WTC11 (cell line): ENCODE measurements at regions not wholly inside any gene's neighbourhood (a gene's known extent, or its start where the extent isn't known, plus 50 kb on each side); places are given as distances from the start of the nearest gene placed in this dataset.

ENCODE experiments used
- ATAC-seq: fragments of 200-7000 bp; cut with Tn5 transposase; 2 replicates; pipeline ENCODE4 v1.10.0; 2021; ENCODE audit warnings: mild to moderate bottlenecking, moderate library complexity
- CTCF ChIA-PET: fragments of 300-600 bp; sonication (Branson Sonifier 250); formaldehyde crosslinking; loops from one replicate; lab custom pipeline; 2021; ENCODE audit warnings: antibody characterized with exemption; lab: Charles Lee
- POLR2A ChIA-PET: fragments of 350-600 bp; sonication (Branson Sonifier 250); formaldehyde crosslinking; loops from one replicate; lab custom pipeline; 2021; ENCODE audit warnings: antibody characterized with exemption; lab: Charles Lee
- DNase-seq: peaks from one replicate; pipeline ENCODE4 v3.0.0; 2021; ENCODE audit warnings: low spot score
- H3K27ac Mint-ChIP-seq: 2 replicates; pipeline ENCODE4 v1.8.0; 2021; ENCODE audit warnings: mixed read lengths
- H3K27me3 Mint-ChIP-seq: 2 replicates; pipeline ENCODE4 v1.8.0; 2021; ENCODE audit warnings: low read depth, mild to moderate bottlenecking, moderate library complexity, mixed read lengths
- H3K36me3 Mint-ChIP-seq: 2 replicates; pipeline ENCODE4 v1.8.0; 2021; ENCODE audit warnings: mixed read lengths
- H3K4me1 Mint-ChIP-seq: 2 replicates; pipeline ENCODE4 v1.8.0; 2022; ENCODE audit warnings: mixed read lengths
- H3K4me3 Mint-ChIP-seq: 2 replicates; pipeline ENCODE4 v1.8.0; 2021; ENCODE audit warnings: mild to moderate bottlenecking, moderate library complexity, mixed read lengths
- H3K9me3 Mint-ChIP-seq: 2 replicates; pipeline ENCODE4 v1.8.0; 2021; ENCODE audit warnings: mixed read lengths
- AR ChIP-seq: fragments of 250-450 bp; sonication (Bioruptor Pico); IDR thresholded peaks from 2 replicates; pipeline ENCODE4 v1.9.0; 2021; ENCODE audit warnings: mild to moderate bottlenecking
- ATF1 ChIP-seq: sonication (generic); formaldehyde crosslinking; IDR thresholded peaks from 2 replicates; pipeline ENCODE4 v1.8.1; 2023; ENCODE audit warnings: mild to moderate bottlenecking, moderate library complexity, missing genetic modification reagents
- ERG ChIP-seq: fragments of 250-450 bp; sonication (Bioruptor Pico); IDR thresholded peaks from 2 replicates; pipeline ENCODE4 v1.8.0; 2021; ENCODE audit warnings: mild to moderate bottlenecking
- GABPB1 ChIP-seq: sonication (generic); formaldehyde crosslinking; IDR thresholded peaks from 2 replicates; pipeline ENCODE4 v1.8.1; 2023; ENCODE audit warnings: mild to moderate bottlenecking, missing genetic modification reagents
- HMGA2 ChIP-seq: fragments of 250-450 bp; sonication (Bioruptor Pico); IDR thresholded peaks from 2 replicates; pipeline ENCODE4 v1.4.0; 2021; ENCODE audit warnings: mild to moderate bottlenecking, moderate library complexity
- IRF2 ChIP-seq: sonication (generic); formaldehyde crosslinking; IDR thresholded peaks from 2 replicates; pipeline ENCODE4 v1.8.0; 2022; ENCODE audit warnings: low read depth, missing genetic modification reagents, borderline replicate concordance
- NFATC4 ChIP-seq: fragments of 250-450 bp; sonication (Bioruptor Pico); IDR thresholded peaks from 2 replicates; pipeline ENCODE4 v1.9.0; 2021; ENCODE audit warnings: mild to moderate bottlenecking
- NR3C1 ChIP-seq: sonication (generic); formaldehyde crosslinking; conservative IDR thresholded peaks from 2 replicates; pipeline ENCODE4 v1.8.1; 2023; ENCODE audit warnings: low read depth, mild to moderate bottlenecking, missing genetic modification reagents
- RORB ChIP-seq: fragments of 250-450 bp; sonication (Bioruptor Pico); IDR thresholded peaks from 2 replicates; pipeline ENCODE4 v1.9.0; 2021; ENCODE audit warnings: mild to moderate bottlenecking
- TCF7 ChIP-seq: sonication (generic); formaldehyde crosslinking; IDR thresholded peaks from 2 replicates; pipeline ENCODE4 v1.8.0; 2022; ENCODE audit warnings: mild to moderate bottlenecking, low read depth, missing genetic modification reagents, moderate library complexity
- USF2 ChIP-seq: sonication (generic); formaldehyde crosslinking; IDR thresholded peaks from 2 replicates; pipeline ENCODE4 v1.8.1; 2023; ENCODE audit warnings: mild to moderate bottlenecking, missing genetic modification reagents, moderate library complexity
- ZNF121 ChIP-seq: sonication (generic); formaldehyde crosslinking; IDR thresholded peaks from 2 replicates; pipeline ENCODE4 v1.8.0; 2023; ENCODE audit warnings: missing genetic modification reagents
- ZNF416 ChIP-seq: fragments of 250-450 bp; sonication (Bioruptor Pico); IDR thresholded peaks from 2 replicates; pipeline ENCODE4 v1.9.0; 2021; ENCODE audit warnings: mild to moderate bottlenecking, inconsistent platforms
- ZNF532 ChIP-seq: fragments of 250-450 bp; sonication (Bioruptor Pico); IDR thresholded peaks from 2 replicates; pipeline ENCODE4 v1.9.0; 2021; ENCODE audit warnings: mild to moderate bottlenecking, borderline replicate concordance
- TF ChIP-seq, protein P1 (sequence below): fragments of 250-450 bp; sonication (Bioruptor Pico); conservative IDR thresholded peaks from 2 replicates; pipeline ENCODE4 v1.9.0; 2021; ENCODE audit warnings: mild to moderate bottlenecking
- TF ChIP-seq, protein P2 (sequence below): fragments of 200-600 bp; IDR thresholded peaks from 2 replicates; pipeline ENCODE4 v1.8.0; 2022; ENCODE audit warnings: antibody characterized with exemption

DNA sequence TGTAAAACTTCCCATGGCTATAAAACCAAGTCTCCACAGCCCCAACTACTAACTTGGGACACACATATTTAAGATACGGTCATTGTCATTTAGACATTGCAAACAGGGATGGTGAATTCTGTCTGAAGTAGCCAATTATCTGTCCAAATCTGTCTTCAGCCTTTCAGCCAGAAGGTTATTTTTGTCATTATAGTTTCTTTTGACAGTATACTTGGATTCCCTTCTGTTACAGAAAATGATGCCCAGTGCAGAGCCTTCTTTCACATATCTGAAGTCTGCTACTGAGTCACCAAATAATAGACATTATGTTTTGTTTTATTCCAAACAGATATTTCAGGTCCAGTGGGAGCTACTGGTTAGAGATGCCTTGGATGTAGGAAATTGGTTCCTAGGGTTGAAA lies 452.4 kb upstream of the HTR2A start (continued):
- TF ChIP-seq, protein P1, sequence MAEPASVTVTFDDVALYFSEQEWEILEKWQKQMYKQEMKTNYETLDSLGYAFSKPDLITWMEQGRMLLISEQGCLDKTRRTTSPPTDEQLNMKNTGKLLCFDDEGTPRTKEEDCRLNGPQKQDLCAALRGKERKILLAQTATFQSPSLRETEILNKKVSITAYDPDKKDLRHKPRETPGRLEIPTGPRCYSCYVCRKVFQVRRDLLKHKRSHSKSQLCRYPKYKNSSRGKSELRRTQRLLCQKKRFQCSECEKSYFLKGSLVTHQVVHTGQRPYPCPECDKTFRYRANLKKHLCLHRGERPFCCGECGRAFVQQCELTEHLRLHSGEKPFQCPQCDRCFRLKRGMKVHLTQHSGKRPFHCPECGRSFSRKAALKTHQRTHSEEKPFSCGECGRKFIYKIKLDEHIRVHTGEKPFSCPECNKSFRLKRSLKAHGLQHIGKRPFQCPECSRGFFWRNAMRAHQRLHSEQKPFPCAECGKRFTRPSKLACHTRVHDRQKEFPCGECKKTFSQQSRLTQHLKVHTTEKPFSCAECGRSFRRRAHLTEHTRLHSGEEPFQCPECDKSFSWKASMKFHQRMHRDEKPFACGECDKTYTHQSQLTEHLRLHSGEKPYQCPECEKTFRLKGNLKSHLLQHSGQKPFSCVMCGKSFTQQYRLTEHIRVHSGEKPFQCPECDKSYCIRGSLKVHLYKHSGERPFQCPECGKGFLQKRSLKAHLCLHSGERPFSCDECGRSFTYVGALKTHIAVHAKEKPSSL (CRISPR knock-in tag): no peak
- TF ChIP-seq ERG (no peak), ZNF416 (no peak), ZNF121 (CRISPR knock-in tag) (no peak), ZNF532 (CRISPR knock-in tag) (no peak), HMGA2 (CRISPR knock-in tag) (no peak)

DNA sequence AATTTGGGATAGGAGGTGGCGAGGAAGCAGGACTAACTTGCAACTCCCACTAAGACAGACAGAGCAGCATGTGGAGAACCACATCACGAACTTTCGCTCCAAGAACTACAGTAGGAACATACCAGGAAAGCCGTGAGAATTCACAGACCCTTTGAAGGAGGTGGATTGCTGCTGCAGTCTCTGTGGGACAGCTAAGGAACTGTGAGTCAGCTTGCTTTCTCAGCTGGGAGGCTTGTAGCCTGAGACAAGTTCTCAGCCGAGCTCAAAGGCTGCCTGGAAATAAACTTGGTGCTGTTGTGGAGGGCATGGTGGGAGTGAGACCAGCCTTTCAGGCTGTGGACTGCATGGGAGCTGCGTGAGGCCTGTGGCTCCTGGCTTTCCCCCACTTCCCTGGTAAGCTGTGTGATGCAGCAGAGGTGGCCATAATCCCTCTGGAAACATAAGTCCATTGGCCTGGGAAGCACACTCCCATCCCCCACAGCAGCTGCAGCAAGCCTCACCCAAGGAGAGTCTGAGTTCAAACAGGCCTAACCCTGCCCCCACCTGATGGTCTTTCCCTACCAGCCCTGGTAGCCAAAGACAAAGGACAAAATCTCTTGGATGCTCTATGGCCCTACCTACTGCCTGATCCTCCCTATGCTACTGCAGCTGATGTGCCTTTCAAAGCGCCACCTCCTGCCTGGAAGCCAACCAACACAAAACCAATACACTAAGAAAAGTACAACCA lies 441.1 kb upstream of the HTR2A start:
- Mint-ChIP-seq H3K4me1 (peaks cover 15% of the 10 kb centered on the region), H3K4me3 (no peak overlapping the region), H3K27ac (no peak overlapping the region), H3K36me3 (peaks cover 19% of the 10 kb centered on the region), H3K27me3 (no peaks in the 10 kb centered on the region), H3K9me3 (peaks cover 29% of the 10 kb centered on the region)
- TF ChIP-seq TCF7 (CRISPR knock-in tag) (no peak), ATF1 (no peak), NR3C1 (CRISPR knock-in tag) (no peak), RORB (CRISPR knock-in tag) (no peak), IRF2 (CRISPR knock-in tag) (no peak), AR (CRISPR knock-in tag) (no peak), GABPB1 (no peak), NFATC4 (CRISPR knock-in tag) (no peak), USF2 (CRISPR knock-in tag) (no peak)
- TF ChIP-seq, protein P2, sequence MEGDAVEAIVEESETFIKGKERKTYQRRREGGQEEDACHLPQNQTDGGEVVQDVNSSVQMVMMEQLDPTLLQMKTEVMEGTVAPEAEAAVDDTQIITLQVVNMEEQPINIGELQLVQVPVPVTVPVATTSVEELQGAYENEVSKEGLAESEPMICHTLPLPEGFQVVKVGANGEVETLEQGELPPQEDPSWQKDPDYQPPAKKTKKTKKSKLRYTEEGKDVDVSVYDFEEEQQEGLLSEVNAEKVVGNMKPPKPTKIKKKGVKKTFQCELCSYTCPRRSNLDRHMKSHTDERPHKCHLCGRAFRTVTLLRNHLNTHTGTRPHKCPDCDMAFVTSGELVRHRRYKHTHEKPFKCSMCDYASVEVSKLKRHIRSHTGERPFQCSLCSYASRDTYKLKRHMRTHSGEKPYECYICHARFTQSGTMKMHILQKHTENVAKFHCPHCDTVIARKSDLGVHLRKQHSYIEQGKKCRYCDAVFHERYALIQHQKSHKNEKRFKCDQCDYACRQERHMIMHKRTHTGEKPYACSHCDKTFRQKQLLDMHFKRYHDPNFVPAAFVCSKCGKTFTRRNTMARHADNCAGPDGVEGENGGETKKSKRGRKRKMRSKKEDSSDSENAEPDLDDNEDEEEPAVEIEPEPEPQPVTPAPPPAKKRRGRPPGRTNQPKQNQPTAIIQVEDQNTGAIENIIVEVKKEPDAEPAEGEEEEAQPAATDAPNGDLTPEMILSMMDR: no peak
- DNase-seq: peak; percentile 14
- peak; percentile 97 for ATAC-seq
- ChIA-PET CTCF (interaction anchor here (1.1 kb wide), 1 partner anchor 375 kb away, joined by 3 read pairs; no protein-coding TSS in a partner anchor), POLR2A (no interaction called here)
